ENCODE measurements at regions not wholly inside any gene's neighbourhood (a gene's known extent, or its start where the extent isn't known, plus 50 kb on each side); places are given as distances from the start of the nearest gene placed in this dataset.

GRCh38 chr18:26697186-26697884 is 149.0 kb upstream of the KCTD1 start:
- no peak for DNase-seq

GRCh38 chr18:26696786-26697185 is 148.4 kb upstream of the KCTD1 start:
- DNase-seq, result no peak

GRCh38 chr18:26696308-26696707 is 148.0 kb upstream of the KCTD1 start:
- DNase-seq, result no peak

- DNase-seq, result no peak
Measured at GRCh38 chr18:26689226-26689879, 141.0 kb upstream of the KCTD1 start.

GRCh38 chr18:26686532-26686931 is 138.2 kb upstream of the KCTD1 start:
- no peak for DNase-seq

GRCh38 chr18:26685438-26686157 is 137.2 kb upstream of the KCTD1 start:
- no peak for DNase-seq

- DNase-seq, result no peak
Measured at GRCh38 chr18:26677957-26678356, 129.6 kb upstream of the KCTD1 start.

GRCh38 chr18:26667046-26667445 is 118.7 kb upstream of the KCTD1 start:
- no peak for DNase-seq

- no peak for DNase-seq
Measured at GRCh38 chr18:26662996-26663395, 114.6 kb upstream of the KCTD1 start.

- DNase-seq, result no peak
Measured at GRCh38 chr18:26657631-26658581, 109.6 kb upstream of the KCTD1 start.

- no peak for DNase-seq
Measured at GRCh38 chr18:26656944-26657536, 108.7 kb upstream of the KCTD1 start.

GRCh38 chr18:26656431-26656943 is 108.1 kb upstream of the KCTD1 start:
- DNase-seq, result no peak

GRCh38 chr18:26655525-26656430 is 107.4 kb upstream of the KCTD1 start:
- DNase-seq, result no peak

- no peak for DNase-seq
Measured at GRCh38 chr18:26654616-26655524, 106.5 kb upstream of the KCTD1 start.

GRCh38 chr18:26653943-26654615 is 105.7 kb upstream of the KCTD1 start:
- DNase-seq, result no peak

GRCh38 chr18:26652501-26652900 is 104.1 kb upstream of the KCTD1 start:
- DNase-seq, result no peak

GRCh38 chr18:26650310-26651268 is 102.2 kb upstream of the KCTD1 start:
- no peak for DNase-seq

- no peak for DNase-seq
Measured at GRCh38 chr18:26649193-26649543, 100.8 kb upstream of the KCTD1 start.

Data from GF-D8 (cell line).